A673 (cell line): ENCODE measurements at regions not wholly inside any gene's neighbourhood (a gene's known extent, or its start where the extent isn't known, plus 50 kb on each side); places are given as distances from the start of the nearest gene placed in this dataset.

Source experiments
- BruUV-seq: library from RNA; stranded (reverse); fragments of 400-500 nt; replicated peaks from 2 replicates; lab custom pipeline; 2021; lab: Mats Ljungman, UMichigan
- CTCF ChIA-PET: fragments of 300-600 bp; sonication (Branson Sonifier 250); formaldehyde crosslinking; loops from one replicate; lab custom pipeline; 2022; ENCODE audit warnings: antibody characterized with exemption; lab: Charles Lee
- POLR2A ChIA-PET: fragments of 300-600 bp; sonication (Branson Sonifier 250); formaldehyde crosslinking; loops from one replicate; lab custom pipeline; 2022; ENCODE audit warnings: antibody characterized with exemption; ENCODE audit not compliant: low non-redundant PET; lab: Charles Lee
- DNase-seq: peaks from one replicate; pipeline ENCODE4 v3.0.0-alpha.2; 2015; ENCODE audit warnings: low spot score
- H3K27ac ChIP-seq: fragments of 200-600 bp; sonication (generic); 2 replicates; pipeline ENCODE4 v1.5.1; 2016; ENCODE audit warnings: mixed run types, low read depth, mild to moderate bottlenecking, mixed read lengths, antibody characterized with exemption, low read length; ENCODE audit not compliant: poor library complexity, severe bottlenecking
- H3K27me3 ChIP-seq: fragments of 200-600 bp; sonication (generic); replicated peaks from 2 replicates; pipeline ENCODE4 v1.6.1; 2017; ENCODE audit warnings: mixed run types, low read depth, mild to moderate bottlenecking, mixed read lengths, antibody characterized with exemption, low read length; ENCODE audit not compliant: insufficient read depth, poor library complexity
- H3K36me3 ChIP-seq: fragments of 200-600 bp; sonication (generic); 2 replicates; pipeline ENCODE4 v1.6.1; 2016; ENCODE audit warnings: mixed run types, mild to moderate bottlenecking, mixed read lengths, antibody characterized with exemption, low read length; ENCODE audit not compliant: insufficient read depth, poor library complexity, severe bottlenecking
- H3K4me1 ChIP-seq: fragments of 200-600 bp; sonication (generic); 2 replicates; pipeline ENCODE4 v1.6.1; 2017; ENCODE audit warnings: mixed run types, mild to moderate bottlenecking, mixed read lengths, antibody characterized with exemption, low read length; ENCODE audit not compliant: insufficient read depth, poor library complexity, severe bottlenecking
- H3K4me3 ChIP-seq: fragments of 200-600 bp; sonication (generic); 2 replicates; pipeline ENCODE4 v1.5.1; 2016; ENCODE audit warnings: low read depth, mixed run types, mild to moderate bottlenecking, mixed read lengths, low read length; ENCODE audit not compliant: poor library complexity, severe bottlenecking
- H3K9me3 ChIP-seq: fragments of 200-600 bp; sonication (generic); 2 replicates; pipeline ENCODE4 v1.6.1; 2016; ENCODE audit warnings: mixed run types, low read depth, mild to moderate bottlenecking, mixed read lengths, antibody characterized with exemption, low read length; ENCODE audit not compliant: poor library complexity, severe bottlenecking
- CTCF ChIP-seq: fragments of 300-800, 200-600 bp; sonication (generic); conservative IDR thresholded peaks from 2 replicates; pipeline ENCODE4 v1.5.1; 2017; ENCODE audit warnings: low read depth, mild to moderate bottlenecking, antibody characterized with exemption, low read length, moderate library complexity, mixed read lengths
- EZH2 ChIP-seq: fragments of 200-600 bp; sonication (generic); IDR thresholded peaks from 2 replicates; pipeline ENCODE4 v1.6.1; 2017; ENCODE audit warnings: borderline replicate concordance, low read depth, mild to moderate bottlenecking, mixed read lengths, antibody characterized with exemption, low read length; ENCODE audit not compliant: poor library complexity, severe bottlenecking
- intact Hi-C: fragments of 100-400 bp; cut with micrococcal nuclease; formaldehyde crosslinking; loops from one replicate; pipeline ENCODE4 v1.10.0; 2022; ENCODE audit not compliant: unreplicated experiment

GRCh38 chr22:48536541-48537342, 1290.9 kb downstream of the BRD1 start:
- Histone ChIP-seq H3K36me3 (no peaks in the 10 kb centered on the region), H3K27ac (no peak overlapping the region), H3K27me3 (no peaks in the 10 kb centered on the region), H3K4me3 (no peak overlapping the region), H3K4me1 (peaks cover 18% of the 10 kb centered on the region), H3K9me3 (no peaks in the 10 kb centered on the region)
- intact Hi-C loops, result no loop called here
- POLR2A ChIA-PET, result no interaction called here
- BruUV-seq, result no TSS peak
- no peak for DNase-seq
- CTCF ChIA-PET, result no interaction called here
- TF ChIP-seq EZH2 (no peak), CTCF (no peak)

- CTCF ChIA-PET, result no interaction called here
- no peak for TF ChIP-seq CTCF
- TF ChIP-seq EZH2, result no peak
- Histone ChIP-seq H3K36me3 (no peaks in the 10 kb centered on the region), H3K27ac (no peak overlapping the region), H3K4me1 (peaks cover 26% of the 10 kb centered on the region), H3K9me3 (no peaks in the 10 kb centered on the region), H3K27me3 (no peaks in the 10 kb centered on the region), H3K4me3 (no peak overlapping the region)
- POLR2A ChIA-PET, result no interaction called here
- DNase-seq, result no peak
- BruUV-seq, result no TSS peak
- intact Hi-C loops, result no loop called here
Observed at GRCh38 chr22:48535868-48536540, 1291.7 kb downstream of the BRD1 start.

GRCh38 chr22:48534395-48534958, 1293.2 kb downstream of the BRD1 start:
- no peaks in the 10 kb centered on the region for H3K9me3 ChIP-seq
- H3K4me1 ChIP-seq, result peaks cover 26% of the 10 kb centered on the region
- BruUV-seq, result no TSS peak
- no peaks in the 10 kb centered on the region for H3K27me3 ChIP-seq
- no peak overlapping the region for H3K4me3 ChIP-seq
- H3K36me3 ChIP-seq, result no peaks in the 10 kb centered on the region
- TF ChIP-seq CTCF (no peak), EZH2 (no peak)
- no peak overlapping the region for H3K27ac ChIP-seq
- ChIA-PET CTCF (no interaction called here), POLR2A (no interaction called here)
- no peak for DNase-seq
- intact Hi-C loops, result no loop called here
